ENCODE measurements at regions not wholly inside any gene's neighbourhood (a gene's known extent, or its start where the extent isn't known, plus 50 kb on each side); places are given as distances from the start of the nearest gene placed in this dataset.
"Not testable (repeated sequence)": the region's sequence is repeated elsewhere in the genome, so short reads cannot be mapped to it uniquely, and the experiment has no call there.

DNA sequence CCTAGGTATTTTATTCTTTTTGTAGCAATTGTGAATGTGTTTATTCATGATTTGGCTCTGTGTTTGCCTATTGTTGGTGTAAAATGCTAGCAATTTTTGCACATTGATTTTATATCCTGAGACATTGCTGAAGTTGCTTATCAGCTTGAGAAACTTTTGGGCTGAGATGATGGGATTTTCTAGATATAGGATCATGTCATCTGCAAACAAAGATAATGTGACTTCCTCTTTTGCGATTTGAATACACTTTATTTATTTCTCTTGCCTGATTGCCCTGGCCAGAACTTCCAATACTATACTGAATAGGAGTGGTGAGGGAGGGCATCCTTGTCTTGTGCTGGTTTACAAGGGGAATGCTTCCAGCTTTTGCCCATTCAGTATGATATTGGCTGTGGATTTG lies 62.4 kb downstream of the CHST2 start:
- H3K9me3 ChIP-seq (ENCODE audit: insufficient read depth in 2 of 2, low read depth in 1 of 2, low read length in 1 of 2); H3K56ac ChIP-seq (replicated peaks; ENCODE audit: insufficient read length, low read depth, low read length); POLR2A ChIA-PET (ENCODE audit: partially characterized antibody); H3K4me2 ChIP-seq (ENCODE audit: insufficient read depth in 1 of 2, low read depth in 2 of 2, low read length in 2 of 2); FAIRE-seq; H2AK5ac ChIP-seq (ENCODE audit: low read depth, low read length); H4K5ac ChIP-seq (ENCODE audit: insufficient read length, low read depth, low read length); H2BK20ac ChIP-seq (ENCODE audit: low read length); H3K4ac ChIP-seq (replicated peaks; ENCODE audit: insufficient read length, low read depth, low read length); H2BK5ac ChIP-seq (ENCODE audit: low read depth, low read length); H3K27ac ChIP-seq (ENCODE audit: low read depth, low read length); H2AFZ ChIP-seq (ENCODE audit: low read length); H4K8ac ChIP-seq (ENCODE audit: extremely low read depth, insufficient read depth, low read length); H3K14ac ChIP-seq (ENCODE audit: insufficient read length); H3K18ac ChIP-seq (ENCODE audit: extremely low read depth, low read length); H3K27me3 ChIP-seq (replicated peaks in 1 of 4; ENCODE audit: control insufficient read depth in 3 of 4, extremely low read depth in 1 of 4, insufficient read depth in 3 of 4, low read length in 3 of 4); H3K36me3 ChIP-seq (ENCODE audit: control insufficient read depth in 2 of 4, insufficient read depth in 4 of 4, low read length in 3 of 4); DNase-seq (ENCODE audit: low read depth in 1 of 2, low spot score in 2 of 2); H3K4me3 ChIP-seq (ENCODE audit: extremely low read depth in 1 of 4, insufficient read depth in 2 of 4, low read depth in 3 of 4, low read length in 4 of 4); H3K4me1 ChIP-seq (replicated peaks in 1 of 4; ENCODE audit: control insufficient read depth in 3 of 4, insufficient read depth in 4 of 4, low read length in 3 of 4); H3K79me1 ChIP-seq (ENCODE audit: low read depth, low read length); H3K9ac ChIP-seq (replicated peaks in 1 of 4; ENCODE audit: extremely low read depth in 1 of 4, low read depth in 3 of 4, low read length in 3 of 4); H4K20me1 ChIP-seq (replicated peaks in 1 of 2; ENCODE audit: control insufficient read depth in 1 of 2, insufficient read depth in 2 of 2, low read length in 2 of 2); H2BK12ac ChIP-seq (ENCODE audit: low read depth, low read length); H2BK15ac ChIP-seq (ENCODE audit: low read length); H3K79me2 ChIP-seq (ENCODE audit: control insufficient read depth in 1 of 2, insufficient read depth in 2 of 2, low read length in 2 of 2); CTCF ChIA-PET (ENCODE audit: partially characterized antibody); H4K91ac ChIP-seq (replicated peaks; ENCODE audit: insufficient read length, low read length); H3K23ac ChIP-seq (ENCODE audit: insufficient read length); H2BK120ac ChIP-seq (replicated peaks; ENCODE audit: low read depth, low read length); H3K23me2 ChIP-seq (ENCODE audit: low read depth, low read length): not testable (repeated sequence)
- WGBS, 2 experiments (ENCODE audit: extremely low coverage in 1 of 2, insufficient coverage in 1 of 2, insufficient read length in 1 of 2, insufficient replicate concordance in 2 of 2, low coverage in 1 of 2, low lambda C conversion rate in 2 of 2, missing lambda C conversion rate in 1 of 2), result 75% methylated on average over 1 of the region's 1 CpG; no CpG with 5 or more reads in 1 of the 2 experiments

Measured in H1 (cell line).